Activated CD4-positive, CD25-positive, alpha-beta regulatory T cell treated with anti-CD3 and anti-CD28 coated beads, Interleukin-2, amount 50 U/mL, for 16 hours (primary cell): ENCODE measurements at regions not wholly inside any gene's neighbourhood (a gene's known extent, or its start where the extent isn't known, plus 50 kb on each side); places are given as distances from the start of the nearest gene placed in this dataset.

Source experiments
- DNase-seq: peaks from one replicate; pipeline ENCODE4 v3.0.0-alpha.2; 2020; ENCODE audit warnings: low read depth, low spot score

DNA sequence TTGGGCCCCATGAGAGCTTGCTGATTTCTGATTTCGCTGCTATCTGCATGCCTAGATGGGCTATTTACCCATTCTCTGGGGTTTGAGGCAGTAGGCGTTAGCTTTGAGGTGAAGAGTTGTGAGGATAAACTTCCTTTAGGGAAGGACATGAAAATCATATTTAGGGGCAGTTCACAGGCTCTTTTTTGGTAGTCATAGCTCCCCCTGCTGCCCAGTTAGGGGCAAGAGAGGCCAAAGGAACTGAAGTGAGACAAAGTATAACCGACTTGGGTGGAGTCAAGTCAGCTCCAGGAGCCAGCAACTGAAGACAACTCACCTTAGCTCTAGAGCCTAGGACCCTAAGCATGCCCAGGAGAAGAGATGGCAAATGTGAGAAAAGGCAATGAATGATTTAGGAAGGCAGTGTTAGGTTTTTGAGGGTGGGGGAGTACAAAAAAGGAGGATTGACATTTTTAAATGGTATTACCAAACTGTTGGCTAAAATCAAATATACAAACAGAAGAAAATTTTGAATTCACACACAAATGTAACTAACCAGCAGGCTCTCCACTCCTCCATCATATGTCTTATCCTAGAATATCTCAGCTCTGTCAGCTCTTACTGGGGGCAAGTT lies 625.2 kb downstream of the LMO4 start:
- DNase-seq: peak; percentile 16

DNA sequence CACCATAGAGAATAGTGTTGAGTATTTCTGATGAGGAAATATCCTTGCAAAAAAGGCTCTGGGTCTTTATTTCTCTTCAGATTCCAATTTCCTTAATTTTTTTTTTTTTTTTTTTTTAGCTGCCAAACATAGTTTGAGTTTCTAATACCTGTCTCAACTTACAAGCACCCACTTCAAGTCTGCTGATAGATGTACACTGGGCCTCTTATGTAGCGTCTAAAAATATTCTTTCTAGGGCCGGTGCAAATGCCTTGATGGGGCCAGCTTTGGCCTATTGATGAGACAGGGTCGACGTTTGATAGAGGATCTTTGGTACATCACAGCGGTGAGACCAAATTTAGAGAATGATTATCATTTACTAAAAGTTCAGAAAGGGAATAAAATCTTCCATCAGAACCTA lies 626.4 kb downstream of the LMO4 start:
- no peak for DNase-seq

DNA sequence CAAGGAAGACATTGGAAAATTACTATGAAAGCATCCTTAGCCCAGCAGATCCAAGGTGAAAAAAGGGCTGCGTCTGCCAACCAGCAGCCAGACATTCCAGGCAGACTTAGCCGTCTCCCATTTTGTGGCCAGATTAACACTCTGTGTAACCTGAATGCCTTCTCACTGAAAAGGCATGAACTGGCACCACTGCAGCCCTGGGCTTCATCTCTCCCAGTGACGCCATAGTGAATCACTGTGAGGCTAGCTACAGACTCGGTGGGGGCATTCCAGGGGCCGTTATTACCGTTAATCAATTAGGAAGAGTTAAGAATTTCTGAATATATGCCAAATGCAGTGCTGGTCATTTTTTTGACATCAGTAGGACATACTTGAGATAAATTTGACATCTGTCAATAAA lies 627.4 kb downstream of the LMO4 start:
- DNase-seq: no peak

DNA sequence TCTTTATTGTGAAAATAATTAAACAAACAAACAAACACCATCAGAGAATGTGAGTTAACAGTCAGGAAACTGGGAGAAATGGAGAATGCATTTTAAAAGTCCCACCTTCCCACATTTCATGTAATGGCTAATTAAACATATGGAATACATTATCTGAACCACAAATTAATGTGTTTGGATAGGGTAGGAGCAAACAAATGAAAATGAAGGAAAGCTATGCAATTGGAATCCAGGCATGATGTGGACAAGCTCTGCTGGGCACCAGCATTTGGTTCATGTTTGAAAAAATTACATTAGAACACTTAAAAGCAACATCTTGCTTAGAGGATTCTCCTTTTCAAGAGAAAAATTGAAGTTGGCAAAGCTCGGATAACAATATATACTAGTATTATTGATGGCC lies 628.1 kb downstream of the LMO4 start:
- DNase-seq: no peak

DNA sequence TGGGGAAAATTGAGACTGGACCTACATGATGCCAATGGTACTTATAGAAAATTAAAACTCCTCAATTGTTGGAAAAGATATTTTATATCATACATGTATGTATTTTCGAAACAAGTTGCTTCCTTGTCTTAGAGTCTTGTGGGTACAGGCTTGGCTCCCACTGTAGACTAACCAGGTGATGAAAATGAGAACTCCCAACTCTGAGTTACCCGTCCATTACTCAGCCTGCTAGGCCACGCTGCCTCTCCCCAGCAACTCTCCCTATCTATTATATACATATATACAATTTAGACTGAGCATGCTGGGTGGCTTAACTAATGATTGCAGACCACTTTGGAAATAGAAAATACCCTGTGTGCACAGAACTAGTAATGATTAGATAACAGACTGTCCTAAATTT lies 628.7 kb downstream of the LMO4 start:
- no peak for DNase-seq

DNA sequence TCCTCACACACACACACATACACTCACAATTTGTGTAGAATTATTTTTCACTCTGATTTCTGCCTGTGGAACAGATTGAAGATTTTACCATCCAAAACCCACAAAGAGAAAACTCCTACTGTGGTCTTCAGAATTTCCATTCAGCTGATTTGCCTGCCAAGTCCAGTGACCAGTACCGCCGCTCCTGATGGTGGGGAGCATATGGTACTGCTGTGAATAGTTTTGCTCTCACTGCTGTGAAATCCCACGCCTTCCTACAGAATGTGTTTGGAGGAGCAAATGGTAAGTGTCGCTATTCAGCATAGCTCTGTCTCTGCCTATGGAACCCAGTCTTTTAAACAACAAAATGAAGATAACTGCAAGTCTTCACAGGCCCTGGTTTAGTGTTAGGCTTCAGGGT lies 629.5 kb downstream of the LMO4 start:
- no peak for DNase-seq

DNA sequence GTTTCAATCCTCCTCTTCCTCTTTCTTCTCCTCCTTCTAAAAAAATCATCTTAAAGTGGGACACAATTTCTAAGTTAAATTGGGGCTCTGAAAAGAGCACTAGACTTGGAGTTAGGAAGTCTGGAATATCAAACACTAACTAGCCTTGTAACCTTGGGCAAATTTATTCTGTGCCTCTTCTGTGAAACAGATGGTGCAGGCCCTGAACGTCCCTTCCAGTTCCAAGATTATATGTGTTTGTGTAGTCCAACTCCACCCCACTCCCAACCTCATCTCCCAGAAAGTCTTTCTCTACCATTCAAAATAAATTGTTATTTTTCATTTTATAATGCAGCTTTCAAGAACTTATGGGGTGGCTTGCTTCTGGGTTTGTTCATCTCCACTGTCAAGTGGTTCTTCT lies 630.0 kb downstream of the LMO4 start:
- DNase-seq: no peak

DNA sequence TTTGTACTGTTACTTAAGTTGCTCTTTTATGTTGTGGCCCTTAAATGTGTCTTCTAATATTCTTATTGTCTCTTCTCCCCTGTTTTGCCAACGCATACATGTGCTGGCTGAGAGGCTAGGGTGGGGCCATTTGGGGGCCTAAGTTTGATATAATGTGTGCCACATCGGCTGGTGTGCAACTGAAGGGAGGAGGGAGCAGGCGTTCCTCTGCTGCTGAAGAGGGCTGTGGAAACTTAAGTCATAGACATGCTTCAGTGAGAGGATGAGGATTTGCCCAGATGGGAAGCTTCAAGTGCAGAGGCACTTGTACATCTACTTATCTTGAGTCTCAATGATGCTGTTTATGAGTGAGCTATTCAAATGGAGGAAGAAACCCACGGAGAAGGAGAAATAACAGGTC lies 630.6 kb downstream of the LMO4 start:
- no peak for DNase-seq

DNA sequence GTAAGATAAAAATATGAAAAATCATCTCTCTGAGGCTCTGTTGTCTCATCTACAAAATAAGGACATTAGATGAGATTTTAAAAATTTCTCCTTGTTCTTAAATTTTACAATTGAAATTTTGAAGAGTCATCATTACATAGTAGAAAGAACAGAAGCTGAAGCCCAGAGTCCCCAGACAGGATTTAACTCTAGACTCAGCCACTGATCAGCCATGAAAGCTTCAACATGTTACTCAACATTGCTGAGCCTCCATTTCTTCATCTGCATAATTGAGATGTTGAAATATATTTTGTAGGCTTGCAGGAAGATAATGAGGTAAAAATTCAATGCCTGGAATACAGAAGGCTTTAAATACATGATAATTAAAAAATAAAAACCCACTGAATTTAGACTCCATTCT lies 633.3 kb downstream of the LMO4 start:
- no peak for DNase-seq

DNA sequence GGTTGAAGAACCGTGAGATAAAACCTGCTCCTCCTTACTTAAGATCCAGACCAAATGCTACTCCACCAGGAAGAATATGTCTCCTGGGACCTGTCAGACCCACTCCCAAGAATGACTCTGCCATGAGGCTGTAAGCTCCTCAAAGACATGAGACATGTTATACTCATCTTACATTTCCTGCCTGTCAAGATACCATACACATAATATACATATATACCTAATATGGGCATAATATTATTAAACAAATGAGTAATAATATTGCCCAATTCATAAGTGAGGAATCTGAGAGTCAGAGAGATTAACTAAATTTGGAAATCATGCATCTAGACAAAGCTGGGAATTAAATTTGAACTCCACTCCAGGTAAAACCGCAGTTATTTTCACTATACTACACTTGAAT lies 634.9 kb downstream of the LMO4 start:
- no peak for DNase-seq

DNA sequence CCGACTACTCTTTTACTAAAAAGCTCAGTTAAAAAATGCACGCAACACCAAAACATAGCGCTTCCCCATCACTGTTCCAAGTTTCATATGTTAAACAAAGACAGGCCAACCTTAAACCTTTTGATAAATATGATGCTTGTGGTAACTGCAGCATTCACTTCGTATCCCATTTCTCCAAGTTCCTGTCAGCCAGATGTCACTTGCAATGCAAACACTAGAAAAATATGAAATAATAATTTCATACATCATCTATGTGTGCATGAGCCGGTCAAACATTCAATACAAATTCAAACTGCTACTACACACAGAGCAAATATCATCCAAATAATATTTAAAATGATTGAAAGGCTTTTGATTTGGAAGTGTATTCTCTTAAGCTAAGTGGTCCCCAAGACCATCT lies 636.5 kb downstream of the LMO4 start:
- DNase-seq: no peak

DNA sequence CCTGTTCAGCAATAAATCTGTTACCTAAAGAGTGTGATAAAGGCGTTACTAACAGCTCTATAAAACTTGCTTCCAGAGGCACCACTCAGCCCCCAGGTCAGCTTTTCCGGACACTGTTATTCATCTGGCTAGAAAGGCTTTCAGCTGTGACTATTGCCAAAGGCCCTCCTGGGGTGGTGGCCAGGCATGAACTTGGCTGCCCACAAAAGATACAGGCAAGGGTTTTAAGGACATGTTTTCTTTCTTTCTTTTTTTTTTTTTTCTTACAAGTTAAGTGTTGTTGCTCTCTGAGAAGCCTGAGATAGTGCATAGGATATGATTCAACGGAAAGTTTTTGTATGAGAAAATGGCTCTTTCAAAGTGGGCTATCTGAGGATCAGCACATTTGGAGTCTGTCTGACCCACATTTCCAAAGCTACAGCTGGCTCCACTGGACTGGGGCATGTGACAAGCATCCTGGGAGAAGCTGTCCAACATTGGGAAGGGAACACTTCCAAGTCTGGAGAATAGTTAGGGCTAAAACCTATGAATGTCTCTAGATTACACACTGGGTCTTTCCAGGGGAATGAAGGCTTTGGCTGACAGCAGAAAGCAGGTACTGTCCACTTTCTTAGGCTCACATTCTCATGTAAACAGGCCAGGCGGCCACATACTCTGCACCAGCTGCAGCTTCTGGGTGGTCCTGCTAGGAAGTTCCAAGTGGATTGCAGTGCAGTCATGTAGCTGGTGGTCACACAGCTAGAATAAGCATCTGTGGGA lies 639.7 kb downstream of the LMO4 start:
- no peak for DNase-seq

DNA sequence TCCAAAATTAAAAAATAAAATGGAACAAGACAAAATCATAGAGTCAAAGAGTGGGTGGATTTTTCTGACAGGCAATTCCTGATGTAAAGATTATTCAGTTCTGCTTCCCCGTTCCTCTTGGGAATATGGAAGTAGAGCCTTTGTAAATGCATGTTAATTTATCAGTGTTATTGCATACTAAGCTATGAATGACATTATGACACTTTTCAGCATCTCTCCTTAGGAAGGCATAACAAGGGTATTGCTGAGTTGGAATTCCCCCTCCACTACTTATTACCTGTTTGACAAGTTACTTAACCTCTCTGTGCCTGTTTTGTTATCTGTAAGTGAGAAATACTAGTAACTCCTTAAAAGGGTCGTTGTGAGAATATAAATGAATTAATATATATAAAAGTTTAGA lies 640.4 kb downstream of the LMO4 start:
- no peak for DNase-seq

DNA sequence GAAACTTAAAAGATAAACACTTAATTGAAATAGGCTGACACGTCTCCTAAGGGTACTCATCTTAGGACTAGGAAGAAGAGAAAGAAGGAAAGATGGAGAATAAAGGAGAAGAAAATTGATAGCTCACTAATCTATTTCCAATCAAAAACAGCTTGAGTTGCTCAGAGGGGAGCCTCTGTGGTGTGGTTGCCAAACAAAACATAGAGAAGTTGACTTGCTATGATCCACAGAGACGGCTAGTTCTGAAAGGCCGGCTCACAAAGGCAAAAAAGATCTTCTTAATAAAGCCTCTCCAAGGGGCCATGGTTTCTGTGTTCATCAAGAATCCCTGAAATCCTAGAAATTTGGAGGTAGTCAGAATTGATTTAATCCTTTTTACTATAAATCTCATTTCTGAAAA lies 644.1 kb downstream of the LMO4 start:
- DNase-seq: no peak

DNA sequence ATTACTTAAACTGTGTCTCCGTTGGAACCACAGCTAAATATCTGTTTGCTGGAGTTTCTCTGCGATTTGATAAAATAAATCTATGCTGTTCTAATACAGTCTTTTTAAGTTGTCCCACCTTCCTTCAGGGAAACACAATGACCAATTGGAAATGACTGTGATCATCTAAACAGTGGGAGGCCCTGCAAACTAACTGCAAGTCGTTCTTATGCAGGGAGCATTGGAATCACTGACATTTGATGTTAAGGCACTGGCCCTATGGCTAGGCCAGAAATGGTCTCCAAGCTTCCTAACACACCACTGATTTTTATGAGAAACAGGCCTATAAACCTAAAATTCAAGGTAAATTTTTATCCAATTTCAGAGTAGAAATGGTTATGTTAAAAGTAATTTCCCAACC lies 645.2 kb downstream of the LMO4 start:
- DNase-seq: no peak

DNA sequence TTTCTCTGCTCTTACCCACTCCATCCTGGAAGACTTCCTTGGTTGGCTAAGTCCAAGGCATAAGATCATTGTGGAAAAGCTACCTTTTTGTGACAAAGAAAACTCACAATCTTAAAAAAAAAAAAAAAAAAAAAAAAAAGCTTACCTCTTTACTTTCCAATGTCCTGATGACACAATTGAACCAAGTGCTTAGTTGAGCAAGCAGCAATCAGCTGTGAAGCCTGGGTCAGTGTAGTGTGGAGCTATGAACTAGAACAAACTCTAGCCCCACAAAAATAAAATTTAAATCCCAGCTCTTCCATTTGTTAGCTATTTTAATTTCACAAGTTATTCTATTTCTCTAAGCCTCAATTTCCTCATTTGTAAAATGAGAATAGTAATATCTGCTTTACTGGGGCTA lies 647.6 kb downstream of the LMO4 start:
- DNase-seq: no peak

DNA sequence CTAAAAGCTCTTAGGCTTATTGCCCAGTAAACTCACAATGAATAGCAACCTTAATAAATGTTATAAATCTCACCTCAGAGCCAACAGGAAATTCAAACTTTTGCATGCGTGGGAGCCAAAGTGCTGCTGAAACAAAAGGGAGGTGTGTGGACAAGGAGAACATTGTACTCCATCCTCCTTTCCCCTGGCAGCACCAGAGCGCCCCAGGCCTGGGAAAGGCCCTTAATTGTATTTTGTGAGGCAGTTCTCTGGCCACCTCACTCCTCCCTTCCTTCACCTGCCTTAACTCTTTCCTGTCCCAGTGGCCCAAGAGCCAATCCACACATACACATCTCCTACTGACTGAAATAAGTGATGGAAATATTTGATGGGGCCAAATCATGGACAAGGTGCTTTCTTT lies 648.5 kb downstream of the LMO4 start:
- no peak for DNase-seq

DNA sequence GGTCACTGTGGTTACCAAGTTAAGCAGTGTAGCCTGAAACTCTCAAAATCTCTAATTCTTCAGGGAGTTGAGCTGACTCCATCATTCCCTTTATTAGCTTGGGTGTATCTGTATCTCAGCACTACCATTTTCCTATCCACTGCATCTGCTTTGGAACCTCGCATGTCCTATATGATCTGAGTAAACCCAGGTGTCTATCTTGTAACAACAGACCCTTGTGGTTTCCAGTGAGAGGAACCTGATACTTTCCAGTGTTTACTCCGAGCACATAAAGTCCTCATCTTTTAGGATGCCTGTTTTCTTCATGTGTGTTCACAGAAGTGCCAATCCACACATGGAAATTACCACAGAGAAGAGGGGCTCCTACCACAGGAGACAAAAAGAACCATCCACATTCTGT lies 650.4 kb downstream of the LMO4 start:
- no peak for DNase-seq

DNA sequence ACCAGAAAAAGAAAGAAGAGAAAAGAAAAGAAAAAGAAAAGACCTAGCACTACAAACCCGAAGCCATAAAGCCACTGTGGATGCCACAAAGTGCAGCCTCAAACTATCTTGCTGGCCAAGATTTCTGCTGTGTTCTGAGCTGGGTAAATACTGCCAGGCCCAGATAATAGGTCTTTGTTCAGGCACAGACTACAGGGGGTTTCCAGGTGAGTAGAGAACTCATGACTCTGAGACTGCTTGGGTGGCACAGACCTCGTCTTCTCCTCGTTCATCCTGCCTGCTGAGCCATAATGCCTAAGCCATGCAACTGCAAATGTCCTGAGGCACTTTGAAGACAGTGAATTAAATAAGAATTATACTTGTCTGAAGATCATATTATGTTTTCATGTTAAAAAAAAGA lies 651.8 kb downstream of the LMO4 start:
- DNase-seq: no peak

DNA sequence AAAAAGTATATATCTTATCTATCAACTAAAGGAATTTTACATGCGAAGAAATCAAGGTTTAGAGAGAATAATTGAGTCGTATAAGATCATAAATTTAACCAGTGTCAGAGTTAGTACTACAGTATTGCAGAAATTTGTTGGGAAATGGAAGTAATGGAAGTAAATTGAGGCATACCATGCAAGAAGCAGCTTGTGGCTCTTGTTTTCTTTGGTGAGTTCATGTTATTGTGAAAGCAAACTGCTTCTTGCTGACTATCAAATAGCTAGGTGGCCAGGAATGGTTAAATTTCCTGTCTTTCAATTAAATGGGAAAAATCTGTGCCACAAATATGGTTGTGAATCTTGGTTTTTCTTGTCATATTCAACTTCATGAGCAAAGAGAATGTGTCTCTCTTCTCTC lies 652.7 kb downstream of the LMO4 start:
- no peak for DNase-seq

DNA sequence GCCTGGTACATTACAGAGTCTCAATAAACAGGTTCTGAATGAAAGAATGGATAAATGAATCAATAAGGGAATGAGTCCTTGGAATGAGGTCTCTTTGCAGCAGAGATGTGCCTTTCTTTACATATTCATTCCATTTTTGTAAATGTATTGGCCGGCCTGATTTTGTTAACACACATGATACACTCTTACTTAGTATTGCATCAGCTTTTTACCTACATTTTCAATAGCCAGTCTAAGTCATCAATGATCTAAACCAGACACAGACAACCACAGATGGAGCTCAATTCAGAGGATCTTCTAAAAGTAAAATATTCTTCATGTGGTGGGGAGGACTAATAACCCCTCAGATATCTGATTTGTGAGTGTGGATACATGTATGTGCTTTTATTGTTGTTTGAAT lies 653.1 kb downstream of the LMO4 start:
- DNase-seq: no peak

DNA sequence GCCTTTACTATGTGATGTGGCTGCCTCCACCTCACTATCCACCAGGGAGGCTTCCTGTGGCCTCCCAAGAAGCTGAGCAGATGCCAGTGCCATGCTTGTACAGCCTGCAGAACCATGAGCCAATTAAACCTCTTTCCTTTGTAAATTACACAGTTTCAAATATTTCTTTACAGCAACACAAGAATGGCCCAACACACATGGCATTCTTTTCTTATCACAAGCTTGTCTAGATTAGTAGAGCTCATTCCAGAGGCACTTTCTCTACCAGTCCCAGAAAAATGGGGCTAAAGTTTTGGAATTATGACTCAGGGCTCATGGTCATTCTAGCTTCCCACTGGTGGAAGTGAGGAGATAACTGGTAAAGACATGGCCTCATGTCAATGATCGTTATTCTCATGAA lies 655.2 kb downstream of the LMO4 start:
- DNase-seq: no peak

DNA sequence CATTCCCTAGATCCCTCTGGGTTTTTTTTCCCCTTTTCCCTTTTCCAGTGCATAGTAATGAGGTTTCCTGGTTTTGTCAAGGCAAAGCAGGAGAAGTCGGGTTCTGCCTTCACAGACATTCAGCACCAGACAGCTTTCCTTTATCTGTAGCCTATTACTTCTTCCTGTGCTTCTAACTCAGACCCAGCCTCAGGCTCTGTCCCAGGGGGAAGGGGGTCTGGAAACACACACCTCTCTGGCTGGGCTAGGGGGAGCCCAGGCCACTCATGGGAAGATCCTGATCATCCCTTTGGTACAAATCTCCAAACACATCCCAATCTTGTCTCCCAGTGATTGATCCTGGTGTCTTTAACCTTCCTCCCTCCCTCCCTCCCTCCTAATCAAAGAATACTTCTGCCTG lies 656.4 kb downstream of the LMO4 start:
- DNase-seq: no peak
